ENCODE measurements at regions not wholly inside any gene's neighbourhood (a gene's known extent, or its start where the extent isn't known, plus 50 kb on each side); places are given as distances from the start of the nearest gene placed in this dataset.

DNA sequence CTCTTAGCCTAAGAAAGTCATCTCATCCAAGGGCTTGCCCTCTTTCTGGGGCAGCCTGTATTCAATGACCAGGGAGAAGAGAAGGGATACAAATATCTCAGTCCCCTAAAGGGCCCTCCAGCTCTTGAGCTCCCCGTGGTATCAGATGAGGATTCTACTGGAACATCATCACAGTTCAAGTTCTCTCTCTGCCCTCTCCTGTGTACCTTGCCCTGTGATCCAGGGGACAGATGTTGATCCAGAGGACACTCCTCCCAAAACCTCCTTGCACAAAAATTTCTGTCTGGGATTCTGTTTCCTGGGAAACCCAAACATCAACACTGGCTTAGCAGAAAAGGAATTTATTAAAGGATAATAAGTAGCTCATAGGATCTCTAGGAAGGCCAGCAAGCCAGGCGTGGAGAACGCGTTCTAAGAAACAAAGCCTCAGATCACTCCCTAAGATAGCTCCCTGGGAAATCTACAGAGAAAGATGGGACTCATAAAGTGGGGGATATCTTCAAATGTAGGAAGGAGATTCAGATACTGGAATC is 296.3 kb upstream of the KLF3 start:
- Histone ChIP-seq H3K4me2 (ENCODE audit: low read length) (no peak overlapping the region), H3K27ac (ENCODE audit: low read length) (no peak overlapping the region), H3K36me3 (ENCODE audit: insufficient read depth, low read length) (no peaks in the 10 kb centered on the region), H3K4me3 (ENCODE audit: low read length) (no peak overlapping the region), H3K27me3 (ENCODE audit: insufficient read depth, low read depth, low read length) (no peaks in the 10 kb centered on the region), H3K9me2 (ENCODE audit: insufficient read depth, low read length) (no peaks in the 10 kb centered on the region), H3K9ac (ENCODE audit: low read length) (no peak overlapping the region), H2AFZ (ENCODE audit: low read depth, low read length) (no peak overlapping the region), H3K9me3 (ENCODE audit: low read length) (no peaks in the 10 kb centered on the region), H3F3A (ENCODE audit: insufficient read depth, low read length, poor library complexity, severe bottlenecking) (no peaks in the 10 kb centered on the region), H4K20me1 (ENCODE audit: insufficient read depth) (no peaks in the 10 kb centered on the region), H3K79me2 (replicated peaks; ENCODE audit: insufficient read depth, low read length) (no peaks in the 10 kb centered on the region)
- no peak for TF ChIP-seq MXI1 (conservative IDR thresholded peaks at IDR 0.05; ENCODE audit: poor library complexity, severe bottlenecking)

DNA sequence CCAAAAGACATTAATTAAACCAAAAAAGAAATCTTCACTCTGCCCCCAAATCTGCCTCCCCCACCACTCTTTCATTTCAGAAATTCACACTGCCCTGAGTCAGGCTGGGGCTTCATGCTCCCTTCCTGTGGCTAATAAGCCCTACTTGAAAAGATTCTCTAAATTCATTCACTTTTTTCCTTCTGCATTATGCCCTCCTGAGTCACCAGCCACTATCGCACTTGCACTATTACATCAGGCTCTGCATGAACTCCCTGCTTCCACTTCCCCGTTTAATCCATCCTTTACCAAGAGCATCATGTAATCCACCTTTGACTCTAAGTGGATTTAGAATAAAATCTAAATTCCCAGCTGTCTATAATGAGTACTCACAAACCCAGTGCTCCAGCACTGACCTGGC is 295.4 kb upstream of the KLF3 start:
- Histone ChIP-seq H3K4me3 (ENCODE audit: low read length) (no peak overlapping the region), H2AFZ (ENCODE audit: low read depth, low read length) (no peak overlapping the region), H3K9me2 (ENCODE audit: insufficient read depth, low read length) (no peaks in the 10 kb centered on the region), H3K9ac (ENCODE audit: low read length) (no peak overlapping the region), H3K27ac (ENCODE audit: low read length) (no peak overlapping the region), H3K79me2 (replicated peaks; ENCODE audit: insufficient read depth, low read length) (no peaks in the 10 kb centered on the region), H3K4me2 (ENCODE audit: low read length) (no peak overlapping the region), H3K36me3 (ENCODE audit: insufficient read depth, low read length) (no peaks in the 10 kb centered on the region), H3K27me3 (ENCODE audit: insufficient read depth, low read depth, low read length) (no peaks in the 10 kb centered on the region), H4K20me1 (ENCODE audit: insufficient read depth) (no peaks in the 10 kb centered on the region), H3K9me3 (ENCODE audit: low read length) (no peaks in the 10 kb centered on the region), H3F3A (ENCODE audit: insufficient read depth, low read length, poor library complexity, severe bottlenecking) (no peaks in the 10 kb centered on the region)
- TF ChIP-seq POLR2AphosphoS5 (IDR thresholded peaks at IDR 0.05) (no peak), EP300 (conservative IDR thresholded peaks at IDR 0.05; ENCODE audit: poor library complexity, severe bottlenecking) (no peak), RAD21 (conservative IDR thresholded peaks at IDR 0.05) (no peak), TAF1 (IDR thresholded peaks at IDR 0.05; ENCODE audit: low read depth) (no peak)

DNA sequence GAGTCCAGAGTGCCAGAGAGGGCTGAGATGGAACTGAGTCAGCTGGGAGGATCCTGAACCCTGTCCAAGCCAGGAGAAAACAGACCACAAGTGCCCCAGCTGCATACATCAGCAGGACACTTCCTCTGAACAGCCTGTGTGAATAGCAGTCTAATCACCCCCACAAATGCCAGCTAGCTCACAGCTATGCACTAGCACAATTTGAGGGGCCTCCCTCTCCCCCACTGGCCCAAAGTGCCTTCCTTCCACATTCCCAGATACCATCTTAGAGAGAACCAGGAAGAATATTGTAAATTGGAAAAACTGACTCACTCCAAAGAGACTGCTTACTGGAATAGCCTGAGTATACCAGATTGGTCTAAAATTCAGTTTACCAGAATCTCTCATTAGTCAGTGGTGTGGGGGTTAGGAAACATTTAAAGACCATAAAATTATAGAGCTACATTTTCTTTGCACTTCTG is 292.6 kb upstream of the KLF3 start:
- H3K9me3 ChIP-seq (ENCODE audit: low read length) = no peaks in the 10 kb centered on the region
- H3K36me3 ChIP-seq (ENCODE audit: insufficient read depth, low read length) = no peaks in the 10 kb centered on the region
- H3K9me2 ChIP-seq (ENCODE audit: insufficient read depth, low read length) = no peaks in the 10 kb centered on the region
- no peaks in the 10 kb centered on the region for H3K27me3 ChIP-seq (ENCODE audit: insufficient read depth, low read depth, low read length)
- H3K4me3 ChIP-seq (ENCODE audit: low read length) = no peak overlapping the region
- no peak overlapping the region for H3K27ac ChIP-seq (ENCODE audit: low read length)
- H4K20me1 ChIP-seq (ENCODE audit: insufficient read depth) = no peaks in the 10 kb centered on the region
- H3K4me2 ChIP-seq (ENCODE audit: low read length) = no peak overlapping the region
- no peaks in the 10 kb centered on the region for H3F3A ChIP-seq (ENCODE audit: insufficient read depth, low read length, poor library complexity, severe bottlenecking)
- no peak overlapping the region for H2AFZ ChIP-seq (ENCODE audit: low read depth, low read length)
- no peak overlapping the region for H3K9ac ChIP-seq (ENCODE audit: low read length)
- no peaks in the 10 kb centered on the region for H3K79me2 ChIP-seq (replicated peaks; ENCODE audit: insufficient read depth, low read length)
- TF ChIP-seq RAD21 (conservative IDR thresholded peaks at IDR 0.05) (no peak), POLR2AphosphoS5 (IDR thresholded peaks at IDR 0.05) (no peak), MXI1 (conservative IDR thresholded peaks at IDR 0.05; ENCODE audit: poor library complexity, severe bottlenecking) (no peak), SMC3 (conservative IDR thresholded peaks at IDR 0.05; ENCODE audit: poor library complexity) (no peak), EP300 (conservative IDR thresholded peaks at IDR 0.05; ENCODE audit: poor library complexity, severe bottlenecking) (no peak), TAF1 (IDR thresholded peaks at IDR 0.05; ENCODE audit: low read depth) (no peak), EZH2 (IDR thresholded peaks at IDR 0.05; ENCODE audit: borderline replicate concordance, insufficient read depth, low read length, poor library complexity, severe bottlenecking) (no peak)
- TF ChIP-seq, protein P1, sequence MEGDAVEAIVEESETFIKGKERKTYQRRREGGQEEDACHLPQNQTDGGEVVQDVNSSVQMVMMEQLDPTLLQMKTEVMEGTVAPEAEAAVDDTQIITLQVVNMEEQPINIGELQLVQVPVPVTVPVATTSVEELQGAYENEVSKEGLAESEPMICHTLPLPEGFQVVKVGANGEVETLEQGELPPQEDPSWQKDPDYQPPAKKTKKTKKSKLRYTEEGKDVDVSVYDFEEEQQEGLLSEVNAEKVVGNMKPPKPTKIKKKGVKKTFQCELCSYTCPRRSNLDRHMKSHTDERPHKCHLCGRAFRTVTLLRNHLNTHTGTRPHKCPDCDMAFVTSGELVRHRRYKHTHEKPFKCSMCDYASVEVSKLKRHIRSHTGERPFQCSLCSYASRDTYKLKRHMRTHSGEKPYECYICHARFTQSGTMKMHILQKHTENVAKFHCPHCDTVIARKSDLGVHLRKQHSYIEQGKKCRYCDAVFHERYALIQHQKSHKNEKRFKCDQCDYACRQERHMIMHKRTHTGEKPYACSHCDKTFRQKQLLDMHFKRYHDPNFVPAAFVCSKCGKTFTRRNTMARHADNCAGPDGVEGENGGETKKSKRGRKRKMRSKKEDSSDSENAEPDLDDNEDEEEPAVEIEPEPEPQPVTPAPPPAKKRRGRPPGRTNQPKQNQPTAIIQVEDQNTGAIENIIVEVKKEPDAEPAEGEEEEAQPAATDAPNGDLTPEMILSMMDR (IDR thresholded peaks at IDR 0.05; ENCODE audit: poor library complexity, severe bottlenecking) = no peak
- TF ChIP-seq, protein P2, sequence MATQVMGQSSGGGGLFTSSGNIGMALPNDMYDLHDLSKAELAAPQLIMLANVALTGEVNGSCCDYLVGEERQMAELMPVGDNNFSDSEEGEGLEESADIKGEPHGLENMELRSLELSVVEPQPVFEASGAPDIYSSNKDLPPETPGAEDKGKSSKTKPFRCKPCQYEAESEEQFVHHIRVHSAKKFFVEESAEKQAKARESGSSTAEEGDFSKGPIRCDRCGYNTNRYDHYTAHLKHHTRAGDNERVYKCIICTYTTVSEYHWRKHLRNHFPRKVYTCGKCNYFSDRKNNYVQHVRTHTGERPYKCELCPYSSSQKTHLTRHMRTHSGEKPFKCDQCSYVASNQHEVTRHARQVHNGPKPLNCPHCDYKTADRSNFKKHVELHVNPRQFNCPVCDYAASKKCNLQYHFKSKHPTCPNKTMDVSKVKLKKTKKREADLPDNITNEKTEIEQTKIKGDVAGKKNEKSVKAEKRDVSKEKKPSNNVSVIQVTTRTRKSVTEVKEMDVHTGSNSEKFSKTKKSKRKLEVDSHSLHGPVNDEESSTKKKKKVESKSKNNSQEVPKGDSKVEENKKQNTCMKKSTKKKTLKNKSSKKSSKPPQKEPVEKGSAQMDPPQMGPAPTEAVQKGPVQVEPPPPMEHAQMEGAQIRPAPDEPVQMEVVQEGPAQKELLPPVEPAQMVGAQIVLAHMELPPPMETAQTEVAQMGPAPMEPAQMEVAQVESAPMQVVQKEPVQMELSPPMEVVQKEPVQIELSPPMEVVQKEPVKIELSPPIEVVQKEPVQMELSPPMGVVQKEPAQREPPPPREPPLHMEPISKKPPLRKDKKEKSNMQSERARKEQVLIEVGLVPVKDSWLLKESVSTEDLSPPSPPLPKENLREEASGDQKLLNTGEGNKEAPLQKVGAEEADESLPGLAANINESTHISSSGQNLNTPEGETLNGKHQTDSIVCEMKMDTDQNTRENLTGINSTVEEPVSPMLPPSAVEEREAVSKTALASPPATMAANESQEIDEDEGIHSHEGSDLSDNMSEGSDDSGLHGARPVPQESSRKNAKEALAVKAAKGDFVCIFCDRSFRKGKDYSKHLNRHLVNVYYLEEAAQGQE (IDR thresholded peaks at IDR 0.05; ENCODE audit: borderline replicate concordance) = no peak
